GM19395 (cell line): ENCODE measurements at regions not wholly inside any gene's neighbourhood (a gene's known extent, or its start where the extent isn't known, plus 50 kb on each side); places are given as distances from the start of the nearest gene placed in this dataset.

Experiments
- ATAC-seq: cut with Tn5 transposase; IDR thresholded peaks from one replicate; pipeline ENCODE4 v1.9.1; 2021; ENCODE audit warnings: mild to moderate bottlenecking, moderate library complexity; ENCODE audit not compliant: unreplicated experiment

DNA sequence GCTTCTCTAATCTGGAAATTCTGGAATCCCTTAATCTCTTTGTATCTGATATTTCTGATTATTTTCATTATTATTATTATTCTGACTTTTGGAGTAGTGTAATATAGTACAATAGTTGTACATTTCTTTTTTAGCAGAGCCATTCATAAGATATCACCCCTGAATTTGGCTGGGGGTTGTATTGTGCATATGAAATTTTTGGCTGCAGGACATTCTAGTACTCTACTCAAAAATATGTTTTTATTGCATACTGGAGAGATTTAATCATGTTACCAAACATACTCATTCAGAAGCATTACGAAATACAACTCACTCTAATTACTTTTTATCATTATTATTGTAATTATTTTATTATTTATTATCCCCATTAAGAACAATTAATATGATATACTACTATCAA, 589.7 kb upstream of the KCNMB2 start:
- ATAC-seq = no peak

- ATAC-seq = no peak
Measured at GRCh38 chr3:177946936-177947335, 589.3 kb upstream of the KCNMB2 start.

- ATAC-seq = no peak
Measured at GRCh38 chr3:177947901-177948300, 588.3 kb upstream of the KCNMB2 start.

GRCh38 chr3:177948716-177949425, 587.4 kb upstream of the KCNMB2 start:
- ATAC-seq = peak; percentile 77

DNA sequence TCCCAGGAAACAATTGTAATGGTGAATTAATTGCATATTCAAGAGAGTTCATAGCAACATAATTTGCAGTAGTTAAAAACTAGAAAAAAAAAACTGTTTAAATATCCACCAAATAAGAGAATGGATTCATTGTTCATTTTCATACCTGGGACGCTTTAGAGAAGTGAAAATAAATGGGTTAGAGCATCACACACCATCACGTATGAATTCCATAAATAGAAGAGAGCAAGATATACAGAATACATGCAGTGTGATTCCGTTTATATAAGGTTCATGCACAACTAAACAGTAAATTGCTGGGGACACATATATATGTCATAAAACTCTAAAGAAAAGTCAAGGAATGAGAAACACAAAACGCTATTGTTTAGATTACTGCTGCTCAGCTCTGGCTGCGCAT, 577.0 kb upstream of the KCNMB2 start:
- ATAC-seq = no peak

GRCh38 chr3:177960014-177960413, 576.2 kb upstream of the KCNMB2 start:
- ATAC-seq = no peak

DNA sequence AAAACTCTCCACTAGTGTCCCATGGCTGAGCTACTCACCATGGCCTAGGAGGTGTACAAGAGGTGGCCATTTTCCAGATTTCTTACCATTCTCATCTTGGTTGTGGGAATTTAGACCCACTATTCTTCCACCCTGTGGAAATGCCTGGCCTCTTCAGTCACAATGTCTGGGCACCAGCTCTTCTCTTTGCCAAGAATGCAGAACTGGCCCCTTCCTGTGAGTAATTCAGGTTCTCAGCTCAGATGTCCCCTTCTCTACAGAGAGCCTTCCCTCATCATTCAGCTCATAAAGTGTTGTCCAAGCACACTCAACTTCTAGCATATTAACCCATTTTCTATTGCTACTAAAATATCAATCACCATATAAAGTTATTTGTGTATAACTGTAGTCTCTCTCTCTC, 575.5 kb upstream of the KCNMB2 start:
- no peak for ATAC-seq

- no peak for ATAC-seq
Measured at GRCh38 chr3:177961784-177962183, 574.5 kb upstream of the KCNMB2 start.

GRCh38 chr3:177966493-177966892, 569.7 kb upstream of the KCNMB2 start:
- no peak for ATAC-seq

DNA sequence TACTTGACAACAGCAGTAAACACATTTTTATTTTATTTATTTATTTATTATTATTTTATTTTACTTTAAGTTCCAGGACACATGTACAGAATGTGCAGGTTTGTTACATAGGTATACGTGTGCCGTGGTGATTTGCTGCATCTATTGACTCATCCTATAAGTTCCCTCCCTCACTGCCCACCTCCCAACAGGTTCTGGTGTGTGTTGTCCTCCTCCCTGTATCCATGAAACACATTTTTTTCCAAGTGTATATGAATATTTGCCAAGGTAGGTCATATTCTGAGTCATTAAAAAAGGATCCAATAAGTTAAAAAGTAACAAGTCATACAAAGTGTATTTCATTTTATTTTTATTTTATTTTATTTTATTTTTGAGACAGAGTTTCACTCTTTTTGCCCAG, 567.3 kb upstream of the KCNMB2 start:
- no peak for ATAC-seq

DNA sequence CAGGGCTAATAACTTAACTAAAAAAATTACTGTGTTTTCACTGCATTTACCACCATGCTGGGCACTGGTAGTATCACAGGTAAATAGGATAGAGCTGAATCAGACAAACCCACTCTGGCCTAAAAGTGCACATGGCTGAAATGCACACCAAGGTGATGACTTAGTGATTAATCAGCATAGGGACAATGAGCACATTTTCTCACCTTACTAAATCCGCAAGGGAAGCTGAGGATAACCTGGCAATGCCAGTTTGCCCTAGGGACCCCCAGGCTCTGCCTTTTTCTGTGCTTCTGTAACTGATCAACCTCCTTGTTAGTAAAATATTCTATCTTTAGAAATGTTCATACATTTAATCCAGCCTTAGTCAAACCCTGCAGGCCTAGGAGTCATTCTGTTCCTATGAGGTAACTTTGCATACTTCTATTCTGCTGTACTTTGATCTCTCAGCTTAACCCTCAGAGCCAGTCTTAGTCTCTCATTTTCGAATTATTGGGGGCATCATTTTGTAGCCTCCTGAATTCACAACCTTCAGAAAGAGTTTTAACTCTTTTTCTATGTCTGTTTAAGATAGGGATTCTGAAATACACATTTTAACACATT, 562.9 kb upstream of the KCNMB2 start:
- ATAC-seq = no peak

DNA sequence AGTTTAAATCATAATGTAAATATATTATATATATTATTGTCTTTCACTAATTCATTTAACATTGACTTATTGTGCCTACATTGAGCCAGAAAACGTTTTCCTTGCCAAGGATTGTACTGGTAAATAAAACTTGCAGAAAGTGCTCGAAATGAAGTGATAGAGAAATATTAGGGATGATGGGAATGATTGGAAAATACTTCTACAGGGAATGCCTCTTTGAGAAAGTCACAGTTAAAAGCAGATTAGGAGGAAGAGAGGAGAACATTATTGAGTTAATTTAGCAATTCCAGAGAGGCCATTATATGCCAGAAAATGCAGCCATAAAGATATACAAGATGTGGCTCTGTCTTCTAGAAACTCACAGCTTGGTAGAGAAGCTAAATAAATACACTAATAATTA, 560.0 kb upstream of the KCNMB2 start:
- no peak for ATAC-seq

DNA sequence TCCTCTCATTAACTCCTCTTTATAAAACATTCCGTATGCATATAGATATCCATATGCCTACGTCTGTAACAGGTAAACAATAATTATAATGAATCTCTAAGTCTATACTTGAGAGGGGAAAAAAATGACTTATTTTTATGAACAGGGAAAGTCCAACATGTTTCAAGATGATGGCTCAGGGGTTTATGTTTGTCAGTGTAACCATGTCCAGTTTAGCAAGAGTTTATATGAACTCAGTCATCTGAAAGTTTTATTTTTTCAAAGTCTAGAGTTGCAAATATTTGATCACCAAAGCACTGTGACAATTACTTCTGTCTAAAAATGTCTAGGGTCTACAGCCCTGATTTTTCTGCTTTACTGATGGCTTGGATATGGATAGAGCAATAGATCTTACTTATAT, 559.4 kb upstream of the KCNMB2 start:
- ATAC-seq = no peak

GRCh38 chr3:177977381-177978158, 558.7 kb upstream of the KCNMB2 start:
- ATAC-seq = no peak

DNA sequence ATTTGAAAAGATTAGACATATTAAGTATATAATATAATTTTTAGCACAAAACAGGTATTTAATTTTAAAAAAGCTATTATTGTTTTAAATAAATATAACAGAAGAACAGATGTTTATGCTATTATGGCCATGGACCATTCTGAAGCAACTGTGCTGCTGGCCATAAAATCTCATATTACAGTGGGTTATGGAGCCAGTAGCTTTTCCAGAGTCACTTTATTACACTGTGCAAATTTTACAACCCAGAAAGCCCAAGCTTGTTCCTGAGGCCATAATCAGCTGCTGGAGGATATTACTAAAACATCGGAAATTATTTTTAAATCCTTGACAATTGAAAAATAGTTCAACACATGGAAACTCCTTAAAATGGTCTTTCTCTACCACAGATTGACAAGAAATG, 557.3 kb upstream of the KCNMB2 start:
- ATAC-seq = no peak

- no peak for ATAC-seq
Measured at GRCh38 chr3:177979703-177980102, 556.5 kb upstream of the KCNMB2 start.

- ATAC-seq = no peak
Measured at GRCh38 chr3:177981576-177981975, 554.7 kb upstream of the KCNMB2 start.

DNA sequence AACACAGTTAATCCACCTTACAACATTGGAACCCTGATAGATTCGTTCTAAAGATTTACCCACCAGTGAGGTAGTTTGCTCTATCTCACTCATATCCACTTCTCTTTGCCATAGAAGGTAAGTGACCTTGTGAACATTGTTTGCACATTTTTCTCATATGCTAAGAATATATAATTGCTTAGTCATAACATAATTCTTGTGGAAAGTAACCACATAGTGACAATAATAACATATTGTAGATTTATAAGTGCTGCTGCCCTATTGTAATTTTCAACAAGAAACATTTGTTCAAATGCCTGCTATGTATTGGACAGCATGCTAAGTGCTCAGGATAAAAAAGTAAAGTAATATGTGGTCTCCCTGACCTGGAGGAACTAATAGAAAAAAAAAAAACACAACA, 554.2 kb upstream of the KCNMB2 start:
- ATAC-seq = no peak

DNA sequence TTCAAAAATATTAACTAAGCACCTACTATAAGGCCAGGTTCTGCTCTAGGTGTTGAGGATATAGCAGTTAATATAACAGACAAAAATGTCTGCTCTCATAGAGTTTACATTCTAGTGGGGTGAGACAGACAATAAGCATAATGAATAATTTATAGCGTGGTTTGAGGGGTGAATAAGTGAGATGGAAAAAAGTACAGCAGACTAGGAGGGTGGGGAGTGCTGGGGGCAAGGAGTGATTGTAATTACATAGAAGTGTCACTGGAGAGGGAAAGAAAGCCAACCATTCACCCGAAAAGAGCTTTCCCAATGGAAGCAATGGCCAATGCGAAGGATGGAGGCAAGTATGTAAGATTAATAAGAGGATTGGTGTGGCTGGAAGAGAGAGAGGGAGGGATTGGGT, 552.9 kb upstream of the KCNMB2 start:
- no peak for ATAC-seq

GRCh38 chr3:177992993-177993970, 543.0 kb upstream of the KCNMB2 start:
- ATAC-seq = no peak

DNA sequence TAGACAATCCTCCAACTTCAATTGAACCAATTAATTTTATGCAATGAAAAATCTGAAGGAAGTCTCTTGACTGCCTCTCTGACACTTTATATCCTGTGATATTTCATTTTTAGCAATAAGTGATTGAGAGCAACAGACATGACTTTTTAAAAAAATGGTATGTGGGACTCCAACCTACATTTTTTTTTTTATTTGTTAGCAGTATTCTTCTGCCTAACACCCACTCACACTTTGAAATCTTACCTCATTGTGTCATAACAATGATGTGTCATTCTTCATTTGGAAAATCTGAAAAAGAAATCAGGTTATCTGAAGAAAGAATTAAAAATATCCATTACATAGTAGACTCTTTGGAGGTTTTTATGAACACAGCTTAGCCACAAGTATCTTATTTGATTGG, 541.3 kb upstream of the KCNMB2 start:
- no peak for ATAC-seq
